Endothelial cell of umbilical vein (primary cell): ENCODE measurements at regions not wholly inside any gene's neighbourhood (a gene's known extent, or its start where the extent isn't known, plus 50 kb on each side); places are given as distances from the start of the nearest gene placed in this dataset.

Experiments used
- BruUV-seq: library from RNA; stranded (reverse); fragments of 400-500 nt; replicated peaks from 2 replicates; lab custom pipeline; 2021; lab: Mats Ljungman, UMichigan
- CTCF ChIA-PET: fragments of 300-600, 350-600 bp; sonication (Branson Sonifier 250); formaldehyde crosslinking; loops from one replicate; lab custom pipeline; 2021; ENCODE audit warnings: antibody characterized with exemption, inconsistent platforms; lab: Charles Lee
- POLR2A ChIA-PET: fragments of 300-600, 350-600 bp; sonication (Branson Sonifier 250); formaldehyde crosslinking; loops from one replicate; lab custom pipeline; 2021; ENCODE audit warnings: antibody characterized with exemption, inconsistent platforms; lab: Charles Lee
- DNase-seq: peaks from one replicate; pipeline ENCODE4 v3.0.0-alpha.2; 2011; ENCODE audit warnings: low read depth, low spot score
- FAIRE-seq: peaks from 2 replicates; lab custom pipeline; 2011; peaks lifted over from hg19 to GRCh38; lab: Jason Lieb, UNC
- H2AFZ ChIP-seq: 2 replicates; pipeline ENCODE4 v1.6.0; 2012; ENCODE audit warnings: low read depth, low read length, control low read depth, inconsistent platforms
- H3K27ac ChIP-seq: 2 replicates; pipeline ENCODE4 v1.5.1; 2011; ENCODE audit warnings: low read depth, mild to moderate bottlenecking, control low read depth, low read length, moderate library complexity; ENCODE audit not compliant: insufficient read depth
- H3K27me3 ChIP-seq, 2 experiments: 2 replicates each; pipeline versions ENCODE4 v1.6.0 to v1.6.1; 2011; ENCODE audit warnings: low read length in 2 of 2, mixed read lengths in 1 of 2; ENCODE audit not compliant: control insufficient read depth in 2 of 2, insufficient read depth in 2 of 2
- H3K36me3 ChIP-seq, 2 experiments: 2 replicates in 1 of 2; 3 replicates in 1 of 2; pipeline ENCODE4 v1.5.1; 2011; ENCODE audit warnings: low read length in 2 of 2, mild to moderate bottlenecking in 1 of 2, moderate library complexity in 1 of 2; ENCODE audit not compliant: control insufficient read depth in 2 of 2, insufficient read depth in 2 of 2; ENCODE audit errors: extremely low read depth in 1 of 2
- H3K4me1 ChIP-seq: 3 replicates; pipeline ENCODE4 v1.5.1; 2011; ENCODE audit warnings: mild to moderate bottlenecking, low read length; ENCODE audit not compliant: control insufficient read depth, insufficient read depth; ENCODE audit errors: extremely low read depth
- H3K4me2 ChIP-seq: 2 replicates; pipeline ENCODE4 v1.6.1; 2011; ENCODE audit warnings: low read length, control low read depth, mixed read lengths; ENCODE audit not compliant: insufficient read depth
- H3K4me3 ChIP-seq, 3 experiments: fragments of 200-600 bp in 1 of 3; sonication (generic), shearing (Covaris generic) in 1 of 3; replicated peaks in 1 of 3; 2 replicates each; pipeline ENCODE4 v1.5.1; 2011 to 2016; ENCODE audit warnings: control low read depth in 3 of 3, low read length in 3 of 3, mild to moderate bottlenecking in 2 of 3, inconsistent platforms in 1 of 3, low read depth in 1 of 3, moderate library complexity in 1 of 3; ENCODE audit not compliant: insufficient read depth in 1 of 3
- H3K79me2 ChIP-seq: 2 replicates; pipeline ENCODE4 v1.6.0; 2012; ENCODE audit warnings: low read length, inconsistent platforms; ENCODE audit not compliant: control insufficient read depth, insufficient read depth
- H3K9ac ChIP-seq: replicated peaks from 2 replicates; pipeline ENCODE3; 2011; ENCODE audit warnings: low read length, control low read depth; ENCODE audit not compliant: insufficient read depth; ENCODE audit errors: extremely low read depth
- H3K9me1 ChIP-seq: replicated peaks from 3 replicates; pipeline ENCODE4 v1.6.0; 2011; ENCODE audit warnings: mild to moderate bottlenecking, low read length; ENCODE audit not compliant: control insufficient read depth, insufficient read depth; ENCODE audit errors: extremely low read depth
- H3K9me3 ChIP-seq: replicated peaks from 2 replicates; pipeline ENCODE4 v1.5.1; 2012; ENCODE audit warnings: low read length, inconsistent platforms; ENCODE audit not compliant: control insufficient read depth, insufficient read depth
- H4K20me1 ChIP-seq: replicated peaks from 2 replicates; pipeline ENCODE3; 2011; ENCODE audit warnings: mild to moderate bottlenecking, low read length; ENCODE audit not compliant: control insufficient read depth, insufficient read depth; ENCODE audit errors: extremely low read depth
- CTCF ChIP-seq, 2 donors: IDR thresholded peaks; 1 replicate in 1 of 2; 2 replicates in 1 of 2; pipeline ENCODE4 v1.5.1; 2011; ENCODE audit warnings: low read length in 2 of 2, mild to moderate bottlenecking in 2 of 2, moderate library complexity in 2 of 2, control low read depth in 1 of 2, inconsistent platforms in 1 of 2, low read depth in 1 of 2; ENCODE audit not compliant: insufficient read depth in 1 of 2; ENCODE audit errors: extremely low read depth in 1 of 2
- EZH2 ChIP-seq: IDR thresholded peaks from 2 replicates; pipeline ENCODE4 v1.6.1; 2012; ENCODE audit warnings: borderline replicate concordance, low read depth, mild to moderate bottlenecking, moderate library complexity, low read length, inconsistent platforms; ENCODE audit not compliant: severe bottlenecking
- FOS ChIP-seq: IDR thresholded peaks from 2 replicates; pipeline ENCODE4 v1.6.1; 2011; ENCODE audit warnings: mild to moderate bottlenecking, low read length, moderate library complexity, borderline replicate concordance; ENCODE audit not compliant: insufficient read depth
- GATA2 ChIP-seq: IDR thresholded peaks from 2 replicates; pipeline ENCODE4 v1.7.0; 2011; ENCODE audit warnings: low read depth, mild to moderate bottlenecking, moderate library complexity, mixed read lengths, low read length; ENCODE audit not compliant: insufficient read length, insufficient read depth
- JUN ChIP-seq: IDR thresholded peaks from 2 replicates; pipeline ENCODE4 v1.6.1; 2011; ENCODE audit warnings: borderline replicate concordance, low read depth; ENCODE audit not compliant: insufficient read length, insufficient read depth
- MAX ChIP-seq: IDR thresholded peaks from 2 replicates; pipeline ENCODE4 v1.6.1; 2011; ENCODE audit not compliant: insufficient read depth, insufficient read length
- MYC ChIP-seq: IDR thresholded peaks from one replicate; pipeline ENCODE4 v1.6.1; 2011; ENCODE audit warnings: mild to moderate bottlenecking, low read depth, low read length
- POLR2A ChIP-seq: IDR thresholded peaks from 2 replicates; pipeline ENCODE4 v1.6.1; 2012; ENCODE audit warnings: low read depth, mild to moderate bottlenecking, control low read depth, low read length
- POLR2AphosphoS5 ChIP-seq: IDR thresholded peaks from 2 replicates; pipeline ENCODE4 v1.6.1; 2012; ENCODE audit warnings: low read depth, mild to moderate bottlenecking, control low read depth, low read length, moderate library complexity; ENCODE audit not compliant: insufficient read depth
- dilution Hi-C: fragments of 300-500 bp; cut with MboI; formaldehyde crosslinking; loops from one replicate; pipeline ENCODE4 v1.15.0; 2019; ENCODE audit warnings: low sequenced_read_pairs; ENCODE audit not compliant: extremely low pct_ligation_motif_present
- intact Hi-C: fragments of 100-400 bp; cut with micrococcal nuclease; formaldehyde crosslinking; loops from one replicate; pipeline ENCODE4 v1.10.0; 2022

- no peaks in the 10 kb centered on the region for H3K4me1 ChIP-seq
- no peak for DNase-seq
- no peaks in the 10 kb centered on the region for H3K27me3 ChIP-seq
- H4K20me1 ChIP-seq, result no peaks in the 10 kb centered on the region
- ChIA-PET CTCF (no interaction called here), POLR2A (no interaction called here)
- H3K9ac ChIP-seq, result no peak overlapping the region
- no peak overlapping the region for H3K4me2 ChIP-seq
- no peaks in the 10 kb centered on the region for H3K79me2 ChIP-seq
- no peaks in the 10 kb centered on the region for H3K9me3 ChIP-seq
- BruUV-seq, result no TSS peak
- H3K36me3 ChIP-seq, result no peaks in the 10 kb centered on the region
- no peak overlapping the region for H3K4me3 ChIP-seq
- no peak for FAIRE-seq
- TF ChIP-seq POLR2AphosphoS5 (no peak), POLR2A (no peak), FOS (no peak), EZH2 (no peak), MYC (no peak), MAX (no peak), CTCF (IDR thresholded peaks at IDR 0.05; ENCODE audit: extremely low read depth in 1 of 2, insufficient read depth in 1 of 2, low read depth in 1 of 2, low read length in 2 of 2) (no peak), JUN (no peak), GATA2 (no peak)
- H3K27ac ChIP-seq, result no peak overlapping the region
- intact Hi-C loops, result no loop called here
- dilution Hi-C loops, result no loop called here
- H2AFZ ChIP-seq, result no peak overlapping the region
- H3K9me1 ChIP-seq, result no peaks in the 10 kb centered on the region
These were observed 396.4 kb downstream of the GRIA2 start for GRCh38 chr4:157616741-157617472.
